Neural cell (in vitro differentiated cells): ENCODE measurements at regions not wholly inside any gene's neighbourhood (a gene's known extent, or its start where the extent isn't known, plus 50 kb on each side); places are given as distances from the start of the nearest gene placed in this dataset.

Experiments
- H2AFZ ChIP-seq: fragments of 200-600, 300-800 bp; sonication (generic), shearing (Covaris generic); 2 replicates; pipeline ENCODE4 v1.6.0; 2014; ENCODE audit warnings: low read depth, mild to moderate bottlenecking, antibody characterized with exemption, low read length, moderate library complexity
- H3F3A ChIP-seq: fragments of 200-600 bp; shearing (Covaris generic); 2 replicates; pipeline ENCODE4 v1.6.1; 2016; ENCODE audit warnings: mild to moderate bottlenecking, moderate library complexity, mixed read lengths, antibody characterized with exemption, low read length; ENCODE audit not compliant: insufficient read depth, poor library complexity, severe bottlenecking
- H3K27ac ChIP-seq: fragments of 200-600, 300-800 bp; sonication (generic), shearing (Covaris generic); 2 replicates; pipeline ENCODE4 v1.5.1; 2014; ENCODE audit warnings: mild to moderate bottlenecking, low read length, moderate library complexity
- H3K27me3 ChIP-seq: fragments of 300-800, 200-600 bp; sonication (generic), shearing (Covaris generic); 2 replicates; pipeline ENCODE4 v1.6.0; 2014; ENCODE audit warnings: mild to moderate bottlenecking, low read depth, low read length, moderate library complexity; ENCODE audit not compliant: insufficient read depth
- H3K36me3 ChIP-seq: fragments of 300-800, 200-600 bp; sonication (generic), shearing (Covaris generic); 2 replicates; pipeline ENCODE4 v1.5.1; 2014; ENCODE audit warnings: mild to moderate bottlenecking, antibody characterized with exemption, low read length, moderate library complexity; ENCODE audit not compliant: insufficient read depth
- H3K4me2 ChIP-seq: fragments of 300-800, 200-600 bp; sonication (generic), shearing (Covaris generic); 2 replicates; pipeline ENCODE4 v1.6.0; 2014; ENCODE audit warnings: mild to moderate bottlenecking, low read length
- H3K4me3 ChIP-seq: fragments of 300-800, 200-600 bp; sonication (generic), shearing (Covaris generic); 2 replicates; pipeline ENCODE4 v1.5.1; 2014; ENCODE audit warnings: mild to moderate bottlenecking, low read length, moderate library complexity
- H3K79me2 ChIP-seq: fragments of 200-600 bp; shearing (Covaris generic); replicated peaks from 2 replicates; pipeline ENCODE4 v1.6.0; 2014; ENCODE audit warnings: mild to moderate bottlenecking, low read length, moderate library complexity; ENCODE audit not compliant: insufficient read depth
- H3K9ac ChIP-seq: fragments of 300-800, 200-600 bp; sonication (generic), shearing (Covaris generic); 2 replicates; pipeline ENCODE4 v1.6.1; 2016; ENCODE audit warnings: mild to moderate bottlenecking, low read length, mixed read lengths
- H3K9me2 ChIP-seq: fragments of 200-600 bp; shearing (Covaris generic); 2 replicates; pipeline ENCODE4 v1.6.1; 2016; ENCODE audit warnings: mild to moderate bottlenecking, low read length, mixed read lengths; ENCODE audit not compliant: insufficient read depth
- H3K9me3 ChIP-seq: fragments of 200-600, 300-800 bp; sonication (generic), shearing (Covaris generic); 2 replicates; pipeline ENCODE4 v1.6.1; 2016; ENCODE audit warnings: mild to moderate bottlenecking, mixed run types, low read length, moderate library complexity, mixed read lengths
- H4K20me1 ChIP-seq: fragments of 200-600 bp; shearing (Covaris generic); 2 replicates; pipeline ENCODE4 v1.6.1; 2016; ENCODE audit warnings: mild to moderate bottlenecking, mixed run types; ENCODE audit not compliant: insufficient read depth
- CTCF ChIP-seq: fragments of 450-650 bp; IDR thresholded peaks from 2 replicates; pipeline ENCODE4 v1.5.1; 2014; ENCODE audit warnings: antibody characterized with exemption, mild to moderate bottlenecking, moderate library complexity; ENCODE audit not compliant: poor library complexity, severe bottlenecking
- EP300 ChIP-seq: fragments of 450-650 bp; conservative IDR thresholded peaks from 2 replicates; pipeline ENCODE4 v1.6.1; 2014; ENCODE audit warnings: antibody characterized with exemption, mild to moderate bottlenecking, moderate library complexity; ENCODE audit not compliant: poor library complexity, severe bottlenecking
- EZH2 ChIP-seq: fragments of 200-600, 300-800 bp; shearing (Covaris generic), sonication (generic); IDR thresholded peaks from 2 replicates; pipeline ENCODE4 v1.6.1; 2014; ENCODE audit warnings: antibody characterized with exemption, low read length, borderline replicate concordance, mild to moderate bottlenecking; ENCODE audit not compliant: insufficient read depth, poor library complexity, severe bottlenecking
- MXI1 ChIP-seq: fragments of 450-650 bp; conservative IDR thresholded peaks from 2 replicates; pipeline ENCODE4 v1.6.1; 2014; ENCODE audit warnings: antibody characterized with exemption, mild to moderate bottlenecking; ENCODE audit not compliant: poor library complexity, severe bottlenecking
- POLR2AphosphoS5 ChIP-seq: IDR thresholded peaks from 2 replicates; pipeline ENCODE4 v1.6.1; 2012
- RAD21 ChIP-seq: fragments of 450-650 bp; conservative IDR thresholded peaks from 2 replicates; pipeline ENCODE4 v1.6.1; 2014; ENCODE audit warnings: antibody characterized with exemption, mild to moderate bottlenecking, moderate library complexity
- REST ChIP-seq: IDR thresholded peaks from 2 replicates; pipeline ENCODE4 v1.6.1; 2012; ENCODE audit warnings: borderline replicate concordance
- SMC3 ChIP-seq: fragments of 450-650 bp; conservative IDR thresholded peaks from 2 replicates; pipeline ENCODE4 v1.6.1; 2014; ENCODE audit warnings: antibody characterized with exemption, mild to moderate bottlenecking, moderate library complexity; ENCODE audit not compliant: poor library complexity
- TAF1 ChIP-seq: IDR thresholded peaks from 2 replicates; pipeline ENCODE4 v1.6.1; 2012; ENCODE audit warnings: low read depth

- no peak overlapping the region for H3K9ac ChIP-seq
- TF ChIP-seq CTCF (no peak), TAF1 (no peak), SMC3 (no peak), EP300 (no peak), REST (no peak), EZH2 (no peak), MXI1 (no peak), RAD21 (no peak), POLR2AphosphoS5 (no peak)
- no peaks in the 10 kb centered on the region for H4K20me1 ChIP-seq
- H3F3A ChIP-seq, result no peaks in the 10 kb centered on the region
- no peaks in the 10 kb centered on the region for H3K27me3 ChIP-seq
- H3K4me2 ChIP-seq, result no peak overlapping the region
- no peak overlapping the region for H3K27ac ChIP-seq
- no peak overlapping the region for H2AFZ ChIP-seq
- no peaks in the 10 kb centered on the region for H3K9me3 ChIP-seq
- H3K36me3 ChIP-seq, result no peaks in the 10 kb centered on the region
- H3K4me3 ChIP-seq, result no peak overlapping the region
- H3K79me2 ChIP-seq, result no peaks in the 10 kb centered on the region
- H3K9me2 ChIP-seq, result no peaks in the 10 kb centered on the region
Observed at GRCh38 chr4:73001885-73002284, 67.6 kb downstream of the COX18 start.

- no peak overlapping the region for H3K4me3 ChIP-seq
- no peaks in the 10 kb centered on the region for H3K36me3 ChIP-seq
- H3K27ac ChIP-seq, result no peak overlapping the region
- no peaks in the 10 kb centered on the region for H3K9me2 ChIP-seq
- no peak overlapping the region for H2AFZ ChIP-seq
- H3K79me2 ChIP-seq, result no peaks in the 10 kb centered on the region
- no peaks in the 10 kb centered on the region for H4K20me1 ChIP-seq
- TF ChIP-seq EP300 (no peak), TAF1 (no peak), SMC3 (no peak), MXI1 (no peak), RAD21 (no peak), CTCF (no peak), REST (no peak), EZH2 (no peak), POLR2AphosphoS5 (no peak)
- H3K9ac ChIP-seq, result no peak overlapping the region
- H3K27me3 ChIP-seq, result no peaks in the 10 kb centered on the region
- no peaks in the 10 kb centered on the region for H3F3A ChIP-seq
- H3K4me2 ChIP-seq, result no peak overlapping the region
- no peaks in the 10 kb centered on the region for H3K9me3 ChIP-seq
Observed at GRCh38 chr4:72997409-72997808, 72.1 kb downstream of the COX18 start.
